Body of pancreas (tissue), 4 donors: ENCODE measurements at regions not wholly inside any gene's neighbourhood (a gene's known extent, or its start where the extent isn't known, plus 50 kb on each side); places are given as distances from the start of the nearest gene placed in this dataset.

Experiments used
- POLR2A ChIP-seq, 3 donors: fragments of 450-650 bp; IDR thresholded peaks; one replicate each; pipeline ENCODE4 v1.6.1; 2016; ENCODE audit warnings: antibody characterized with exemption in 3 of 3, mild to moderate bottlenecking in 2 of 3
- TF ChIP-seq, protein P1 (sequence below), 7 experiments: fragments of 450-650 bp in 4 of 7; fragments of 200-600 bp in 3 of 7; sonication (generic) in 3 of 7; IDR thresholded peaks; one replicate each; pipeline ENCODE4 v1.5.1; 2016 to 2019; ENCODE audit warnings: antibody characterized with exemption in 7 of 7

DNA sequence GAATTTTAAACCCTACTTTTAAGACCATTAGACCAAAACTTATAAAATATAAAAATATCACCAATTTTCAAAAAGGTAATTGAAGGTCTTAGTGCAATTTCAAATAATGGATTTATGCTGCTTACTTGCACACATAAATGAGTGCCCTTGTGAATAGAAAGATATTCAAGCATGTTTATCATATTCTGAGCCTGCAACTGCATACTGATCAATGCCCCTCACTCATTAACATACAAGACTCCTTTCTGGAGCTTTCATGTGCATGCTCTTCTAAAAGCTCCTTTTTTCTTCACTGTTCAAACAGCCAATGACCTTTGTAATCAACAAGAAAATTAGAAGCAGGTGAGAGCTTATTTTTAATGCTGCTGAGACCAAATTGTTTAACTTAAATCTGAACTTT is 1139.3 kb downstream of the HACE1 start:
- TF ChIP-seq, protein P1, sequence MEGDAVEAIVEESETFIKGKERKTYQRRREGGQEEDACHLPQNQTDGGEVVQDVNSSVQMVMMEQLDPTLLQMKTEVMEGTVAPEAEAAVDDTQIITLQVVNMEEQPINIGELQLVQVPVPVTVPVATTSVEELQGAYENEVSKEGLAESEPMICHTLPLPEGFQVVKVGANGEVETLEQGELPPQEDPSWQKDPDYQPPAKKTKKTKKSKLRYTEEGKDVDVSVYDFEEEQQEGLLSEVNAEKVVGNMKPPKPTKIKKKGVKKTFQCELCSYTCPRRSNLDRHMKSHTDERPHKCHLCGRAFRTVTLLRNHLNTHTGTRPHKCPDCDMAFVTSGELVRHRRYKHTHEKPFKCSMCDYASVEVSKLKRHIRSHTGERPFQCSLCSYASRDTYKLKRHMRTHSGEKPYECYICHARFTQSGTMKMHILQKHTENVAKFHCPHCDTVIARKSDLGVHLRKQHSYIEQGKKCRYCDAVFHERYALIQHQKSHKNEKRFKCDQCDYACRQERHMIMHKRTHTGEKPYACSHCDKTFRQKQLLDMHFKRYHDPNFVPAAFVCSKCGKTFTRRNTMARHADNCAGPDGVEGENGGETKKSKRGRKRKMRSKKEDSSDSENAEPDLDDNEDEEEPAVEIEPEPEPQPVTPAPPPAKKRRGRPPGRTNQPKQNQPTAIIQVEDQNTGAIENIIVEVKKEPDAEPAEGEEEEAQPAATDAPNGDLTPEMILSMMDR (IDR thresholded peaks at IDR 0.05), result no peak
- no peak for TF ChIP-seq POLR2A (IDR thresholded peaks at IDR 0.05)
